IMR-90 (cell line): ENCODE measurements at regions not wholly inside any gene's neighbourhood (a gene's known extent, or its start where the extent isn't known, plus 50 kb on each side); places are given as distances from the start of the nearest gene placed in this dataset.
A peak's percentile ranks its signal among the peaks of the same experiment; 100 is the strongest.

ENCODE experiments used
- ATAC-seq: fragments of 200-7000 bp; cut with Tn5 transposase; 2 replicates; pipeline ENCODE4 v1.9.1; 2020; ENCODE audit warnings: low read depth, mild to moderate bottlenecking, moderate library complexity
- BruUV-seq: library from RNA; stranded (reverse); fragments of 400-500 nt; replicated peaks from 2 replicates; lab custom pipeline; 2021; lab: Mats Ljungman, UMichigan
- CTCF ChIA-PET: fragments of 300-600 bp; formaldehyde crosslinking; extraction: SDS; loops from one replicate; lab custom pipeline; 2021; ENCODE audit warnings: antibody characterized with exemption; lab: Yijun Ruan, JAX
- POLR2A ChIA-PET: fragments of 300-600 bp; sonication (Branson Sonifier 250); formaldehyde crosslinking; loops from one replicate; lab custom pipeline; 2022; ENCODE audit warnings: antibody characterized with exemption; ENCODE audit not compliant: unreplicated experiment; lab: Charles Lee
- DNase-seq: peaks from one replicate; pipeline ENCODE4 v3.0.0; 2013
- H2AFZ ChIP-seq: replicated peaks from 2 replicates; pipeline ENCODE3; 2013; ENCODE audit warnings: low read length, mild to moderate bottlenecking; ENCODE audit not compliant: poor library complexity
- H2AK5ac ChIP-seq: 2 replicates; pipeline ENCODE4 v1.6.1; 2013; ENCODE audit warnings: low read depth, low read length, inconsistent platforms
- H2AK9ac ChIP-seq: replicated peaks from 2 replicates; pipeline ENCODE3; 2013; ENCODE audit warnings: mild to moderate bottlenecking, low read depth, low read length, moderate library complexity; ENCODE audit not compliant: poor library complexity
- H2BK120ac ChIP-seq: 2 replicates; pipeline ENCODE4 v1.6.1; 2013; ENCODE audit warnings: low read depth, low read length, inconsistent platforms
- H2BK15ac ChIP-seq: 3 replicates; pipeline ENCODE4 v1.6.1; 2013; ENCODE audit warnings: low read depth, low read length, inconsistent platforms
- H2BK20ac ChIP-seq: 2 replicates; pipeline ENCODE4 v1.6.1; 2013; ENCODE audit warnings: low read depth, mild to moderate bottlenecking, inconsistent platforms, low read length, moderate library complexity
- H2BK5ac ChIP-seq: 2 replicates; pipeline ENCODE4 v1.6.1; 2013; ENCODE audit warnings: mild to moderate bottlenecking, low read depth, low read length, inconsistent platforms; ENCODE audit not compliant: poor library complexity, severe bottlenecking
- H3K14ac ChIP-seq: replicated peaks from 2 replicates; pipeline ENCODE4 v1.6.1; 2013; ENCODE audit warnings: low read depth, low read length, inconsistent platforms
- H3K18ac ChIP-seq: 2 replicates; pipeline ENCODE4 v1.6.1; 2013; ENCODE audit warnings: low read depth, low read length, control low read depth
- H3K23ac ChIP-seq: 2 replicates; pipeline ENCODE4 v1.6.1; 2013; ENCODE audit warnings: low read depth, low read length, inconsistent platforms
- H3K27ac ChIP-seq: 2 replicates; pipeline ENCODE4 v1.5.1; 2013; ENCODE audit warnings: mild to moderate bottlenecking, control low read depth, low read length; ENCODE audit not compliant: insufficient read depth
- H3K27me3 ChIP-seq: 2 replicates; pipeline ENCODE4 v1.6.1; 2013; ENCODE audit warnings: low read length; ENCODE audit not compliant: control insufficient read depth, insufficient read depth
- H3K36me3 ChIP-seq: 2 replicates; pipeline ENCODE4 v1.6.1; 2013; ENCODE audit warnings: low read length, mixed read lengths; ENCODE audit not compliant: control insufficient read depth, insufficient read depth
- H3K4ac ChIP-seq: 2 replicates; pipeline ENCODE4 v1.6.1; 2013; ENCODE audit warnings: low read depth, low read length, inconsistent platforms
- H3K4me1 ChIP-seq: 2 replicates; pipeline ENCODE4 v1.6.1; 2013; ENCODE audit warnings: low read length, mixed read lengths; ENCODE audit not compliant: control insufficient read depth, insufficient read depth
- H3K4me2 ChIP-seq: 2 replicates; pipeline ENCODE4 v1.6.1; 2013; ENCODE audit warnings: low read depth, mild to moderate bottlenecking, control low read depth, low read length, moderate library complexity
- H3K4me3 ChIP-seq: 2 replicates; pipeline ENCODE4 v1.5.1; 2013; ENCODE audit warnings: low read depth, mild to moderate bottlenecking, control low read depth, low read length, moderate library complexity; ENCODE audit not compliant: insufficient read depth
- H3K56ac ChIP-seq: 2 replicates; pipeline ENCODE4 v1.6.1; 2013; ENCODE audit warnings: low read length, inconsistent platforms; ENCODE audit not compliant: insufficient read depth; ENCODE audit errors: extremely low read depth
- H3K79me1 ChIP-seq, 2 experiments: 2 replicates each; pipeline ENCODE4 v1.6.1; 2013; ENCODE audit warnings: low read length in 2 of 2, inconsistent platforms in 1 of 2, low read depth in 1 of 2
- H3K9ac ChIP-seq: 2 replicates; pipeline ENCODE4 v1.6.1; 2013; ENCODE audit warnings: low read depth, low read length, control low read depth
- H3K9me1 ChIP-seq: 2 replicates; pipeline ENCODE4 v1.6.1; 2013; ENCODE audit warnings: low read length, inconsistent platforms; ENCODE audit not compliant: insufficient read depth
- H3K9me3 ChIP-seq: 2 replicates; pipeline ENCODE4 v1.6.1; 2013; ENCODE audit warnings: low read length; ENCODE audit not compliant: control insufficient read depth, insufficient read depth
- H4K20me1 ChIP-seq: 2 replicates; pipeline ENCODE4 v1.6.1; 2013; ENCODE audit warnings: low read length, inconsistent platforms; ENCODE audit not compliant: insufficient read depth
- H4K5ac ChIP-seq: 2 replicates; pipeline ENCODE4 v1.6.1; 2013; ENCODE audit warnings: mild to moderate bottlenecking, low read depth, low read length, control low read depth
- H4K8ac ChIP-seq, 2 experiments: 2 replicates each; pipeline ENCODE4 v1.6.1; 2013; ENCODE audit warnings: low read depth in 2 of 2, low read length in 2 of 2, control low read depth in 1 of 2, inconsistent platforms in 1 of 2
- H4K91ac ChIP-seq: 2 replicates; pipeline ENCODE4 v1.6.1; 2013; ENCODE audit warnings: low read depth, low read length, inconsistent platforms; ENCODE audit not compliant: insufficient read depth
- FOS ChIP-seq: fragments of 150-350 bp; IDR thresholded peaks from 2 replicates; pipeline ENCODE4 v1.6.1; 2016; ENCODE audit warnings: low read depth, low read length
- MAFK ChIP-seq: IDR thresholded peaks from 2 replicates; pipeline ENCODE4 v1.6.1; 2012; ENCODE audit warnings: low read depth, low read length, improper control_type of control experiment
- WGBS, 2 experiments: methylation state at CpG; one replicate each; pipeline versions ENCODE4 v1.1.5 to v1.1.7; 2013; ENCODE audit warnings: missing lambda C conversion rate in 2 of 2; ENCODE audit not compliant: insufficient read length in 1 of 2; ENCODE audit errors: extremely low coverage in 2 of 2; 5-methylcytosine and 5-hydroxymethylcytosine counted together
- dilution Hi-C: fragments of 300-500 bp; cut with HindIII; formaldehyde crosslinking; loops from one replicate; pipeline ENCODE4 v1.14.3; 2018; ENCODE audit warnings: low sequenced_read_pairs; ENCODE audit not compliant: unreplicated experiment
- in situ Hi-C: fragments of 300-500 bp; cut with MboI; formaldehyde crosslinking; loops from 3 replicates; pipeline ENCODE4 v1.14.3; 2019; ENCODE audit warnings: low sequenced_read_pairs, inconsistent platforms, mixed read lengths
- intact Hi-C: fragments of 100-400 bp; cut with micrococcal nuclease; formaldehyde crosslinking; loops from 2 replicates; pipeline ENCODE4 v1.10.0; 2022

- H3K27ac ChIP-seq = no peak overlapping the region
- peak; percentile 92 for ATAC-seq
Measured at GRCh38 chr11:100562128-100562527, 125.0 kb upstream of the ARHGAP42 start.

More at GRCh38 chr11:100562128-100562527, 125.0 kb upstream of the ARHGAP42 start:
- Histone ChIP-seq H3K36me3 (no peaks in the 10 kb centered on the region), H3K79me1 (no peaks in the 10 kb centered on the region), H2BK20ac (peak overlapping the region; percentile 96), H3K4me2 (peak overlapping the region; percentile 63; the same call in 1 of the 2 replicates), H4K8ac (peak overlapping the region in 1 of 2 experiments; percentile 47; a peak in 1 of 4 replicates), H2BK120ac (peak overlapping the region; percentile 95), H2AK5ac (no peak overlapping the region), H3K9me3 (no peaks in the 10 kb centered on the region), H3K18ac (no peak overlapping the region), H2BK15ac (peak overlapping the region; percentile 45; the same call in 1 of the 3 replicates), H3K27me3 (no peaks in the 10 kb centered on the region), H3K4me1 (peaks cover 3% of the 10 kb centered on the region), H3K4me3 (no peak overlapping the region), H3K56ac (peak overlapping the region; percentile 57; the same call in 1 of the 2 replicates), H4K91ac (peak overlapping the region; percentile 85; the same call in 1 of the 2 replicates), H3K9me1 (0 out of 2 replicates have a peak, but pooled peaks cover 11% of the 10 kb centered on the region), H3K14ac (peak overlapping the region; percentile 30; the same call in 1 of the 2 replicates), H2BK5ac (peak overlapping the region; percentile 89), H4K5ac (no peak overlapping the region), H3K23ac (no peak overlapping the region), H3K4ac (peak overlapping the region; percentile 67; the same call in 1 of the 2 replicates), H2AFZ (no peak overlapping the region), H4K20me1 (no peaks in the 10 kb centered on the region), H2AK9ac (no peak overlapping the region), H3K9ac (no peak overlapping the region; the same call in 1 of the 2 replicates)
- in situ Hi-C loops (no loop called here), dilution Hi-C loops (no loop called here), intact Hi-C loops (loop anchor here (10.0 kb wide), 1 partner anchor 227 kb away; no protein-coding TSS in a partner anchor)
- POLR2A ChIA-PET = no interaction called here
- WGBS, 2 experiments = no CpG with 5 or more reads among the region's 2 CpGs
- CTCF ChIA-PET = no interaction called here
- no TSS peak for BruUV-seq
- TF ChIP-seq MAFK (0 out of 2 replicates have a peak, but pooled peaks have one; percentile 5), FOS (no peak)
- peak; percentile 86 for DNase-seq
